Astrocyte of the cerebellum (primary cell): ENCODE measurements at regions not wholly inside any gene's neighbourhood (a gene's known extent, or its start where the extent isn't known, plus 50 kb on each side); places are given as distances from the start of the nearest gene placed in this dataset.

ENCODE experiments used
- DNase-seq: peaks from one replicate; pipeline ENCODE4 v3.0.0-alpha.2; 2011; ENCODE audit warnings: low read depth
- H3K4me3 ChIP-seq: 2 replicates; pipeline ENCODE4 v1.5.1; 2011; ENCODE audit warnings: mild to moderate bottlenecking, low read depth, low read length, moderate library complexity
- CTCF ChIP-seq: IDR thresholded peaks from 2 replicates; pipeline ENCODE4 v1.5.1; 2012; ENCODE audit warnings: low read length, low read depth, moderate library complexity, mild to moderate bottlenecking; ENCODE audit errors: missing control alignments
- in situ Hi-C: cut with HindIII; loops from 2 replicates; pipeline ENCODE4 v1.10.0; 2017; ENCODE audit warnings: low sequenced_read_pairs

- H3K4me3 ChIP-seq = no peak overlapping the region
- no peak for TF ChIP-seq CTCF
- no peak for DNase-seq
- in situ Hi-C loops = no loop called here
These were observed 376.1 kb downstream of the ZPLD1 start for GRCh38 chr3:102810937-102811336.

GRCh38 chr3:102826636-102827035 lies 391.8 kb downstream of the ZPLD1 start:
- no peak for DNase-seq
- no peak overlapping the region for H3K4me3 ChIP-seq
- no peak for TF ChIP-seq CTCF
- in situ Hi-C loops = no loop called here

GRCh38 chr3:102827386-102827785 lies 392.6 kb downstream of the ZPLD1 start:
- TF ChIP-seq CTCF = no peak
- no peak overlapping the region for H3K4me3 ChIP-seq
- in situ Hi-C loops = no loop called here
- DNase-seq = no peak

- in situ Hi-C loops = no loop called here
- H3K4me3 ChIP-seq = no peak overlapping the region
- no peak for DNase-seq
- TF ChIP-seq CTCF = no peak
These were observed 395.6 kb downstream of the ZPLD1 start for GRCh38 chr3:102830415-102830814.

GRCh38 chr3:102841866-102842265 lies 407.1 kb downstream of the ZPLD1 start:
- H3K4me3 ChIP-seq = no peak overlapping the region
- in situ Hi-C loops = no loop called here
- DNase-seq = no peak
- no peak for TF ChIP-seq CTCF

- in situ Hi-C loops = no loop called here
- no peak for TF ChIP-seq CTCF
- no peak for DNase-seq
- H3K4me3 ChIP-seq = no peak overlapping the region
These were observed 432.0 kb downstream of the ZPLD1 start for GRCh38 chr3:102866845-102867244.

- no peak overlapping the region for H3K4me3 ChIP-seq
- TF ChIP-seq CTCF = no peak
- no peak for DNase-seq
- in situ Hi-C loops = no loop called here
These were observed 448.7 kb downstream of the ZPLD1 start for GRCh38 chr3:102883515-102883914.
